Activated T-cell treated with anti-CD3 and anti-CD28 coated beads for 48 hours (primary cell): ENCODE measurements at regions not wholly inside any gene's neighbourhood (a gene's known extent, or its start where the extent isn't known, plus 50 kb on each side); places are given as distances from the start of the nearest gene placed in this dataset.

Experiments used
- DNase-seq: peaks from one replicate; pipeline ENCODE4 v3.0.0-alpha.2; 2020; ENCODE audit warnings: low read depth

DNA sequence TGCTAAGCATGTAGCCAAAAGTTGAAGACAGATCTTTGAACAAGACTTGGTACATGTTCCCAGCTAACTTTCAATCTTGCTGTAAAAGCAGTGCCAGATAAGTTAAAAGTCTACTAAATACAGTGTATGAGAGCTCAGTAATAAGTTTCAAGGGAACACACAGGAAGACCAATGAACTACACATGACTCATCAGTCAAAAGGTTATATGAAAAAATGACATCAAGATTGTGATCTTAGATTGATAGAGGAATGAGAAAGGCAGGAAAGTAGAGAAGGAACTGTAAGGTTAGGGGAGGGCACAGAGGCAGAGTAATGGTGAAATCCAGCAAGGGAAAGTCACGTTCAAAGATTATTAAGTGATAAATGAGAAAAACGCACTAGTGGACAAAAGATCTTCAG is 249.9 kb upstream of the FLRT2 start:
- no peak for DNase-seq

DNA sequence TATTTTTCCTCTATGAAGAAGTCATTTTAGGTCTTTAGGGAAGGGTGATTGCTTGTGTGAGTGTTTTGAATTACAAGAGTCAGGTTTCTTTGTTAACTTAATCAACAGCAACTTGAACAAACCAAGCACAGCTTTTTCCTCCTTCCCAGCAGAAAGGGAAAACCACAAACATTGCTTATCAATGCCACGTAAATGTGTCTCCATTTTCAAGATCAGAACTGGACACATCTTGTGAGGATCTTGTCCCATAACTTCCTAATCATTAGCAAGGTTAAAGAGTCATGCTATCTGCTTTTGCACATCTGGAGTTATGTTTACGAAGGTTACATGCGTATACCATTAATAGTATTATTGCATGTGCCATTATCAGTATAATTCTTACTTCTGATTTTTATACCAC is 248.0 kb upstream of the FLRT2 start:
- DNase-seq, result no peak

DNA sequence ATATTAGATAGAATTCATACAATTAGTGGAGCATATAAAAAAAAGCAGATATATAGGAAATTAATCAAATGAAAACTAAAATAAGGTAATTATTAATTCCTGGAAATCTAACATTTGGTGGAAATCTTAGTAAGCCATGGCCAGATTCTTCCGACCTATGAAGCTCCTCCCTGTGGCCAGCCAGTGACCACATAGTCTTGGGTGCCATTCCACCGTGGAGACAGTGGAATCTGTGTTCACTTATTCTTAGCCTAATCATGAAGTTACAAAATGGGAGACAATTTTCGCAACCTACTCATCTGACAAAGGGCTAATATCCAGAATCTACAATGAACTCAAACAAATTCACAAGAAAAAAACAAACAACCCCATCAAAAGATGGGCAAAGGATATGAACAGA is 241.9 kb upstream of the FLRT2 start:
- DNase-seq, result no peak

DNA sequence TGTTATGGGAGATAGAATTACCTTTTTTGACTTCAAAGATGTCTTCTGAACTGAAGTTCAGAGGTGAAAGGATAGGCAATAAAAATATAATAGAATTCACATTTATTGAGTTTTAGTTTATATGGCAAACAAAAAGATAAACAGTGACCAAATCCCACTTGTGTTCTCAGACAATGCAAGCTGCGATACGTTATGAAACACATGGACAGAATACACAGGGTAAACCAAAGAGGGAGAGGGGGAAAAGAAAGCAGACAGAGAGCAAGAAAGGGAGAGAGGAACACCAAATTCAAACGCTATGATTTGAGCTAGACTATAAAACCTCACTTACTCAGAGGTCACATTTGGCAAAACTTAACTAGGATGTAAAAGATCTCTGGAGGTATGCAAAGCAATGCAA is 238.2 kb upstream of the FLRT2 start:
- DNase-seq, result no peak

DNA sequence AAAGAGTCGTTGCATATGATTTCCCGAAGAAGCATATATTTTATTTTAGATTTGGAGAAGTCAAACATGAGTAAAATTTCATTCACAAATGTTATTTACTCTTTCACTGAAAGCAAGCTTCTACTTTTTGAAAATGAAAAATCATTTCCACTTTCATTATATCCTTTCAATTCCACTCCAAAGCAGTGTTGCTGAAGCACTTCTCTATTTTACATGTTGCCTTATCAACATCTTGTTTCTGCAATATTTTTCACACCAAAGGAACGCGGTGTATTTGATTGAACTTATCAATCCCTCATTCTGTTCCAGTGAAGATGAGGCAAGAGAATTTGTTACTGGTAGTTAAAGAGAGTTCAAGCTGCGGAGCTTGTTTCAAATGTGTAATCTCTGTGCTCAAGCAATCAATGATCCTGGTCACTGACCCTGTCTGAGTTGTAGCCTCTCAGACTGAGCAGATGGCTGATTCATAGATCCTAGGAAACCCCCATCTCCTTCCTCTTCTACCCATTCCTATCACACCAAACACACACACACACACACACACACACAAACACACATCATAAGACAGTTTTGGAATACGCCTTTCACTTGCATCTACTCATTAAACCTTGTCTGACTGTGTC is 236.2 kb upstream of the FLRT2 start:
- no peak for DNase-seq

DNA sequence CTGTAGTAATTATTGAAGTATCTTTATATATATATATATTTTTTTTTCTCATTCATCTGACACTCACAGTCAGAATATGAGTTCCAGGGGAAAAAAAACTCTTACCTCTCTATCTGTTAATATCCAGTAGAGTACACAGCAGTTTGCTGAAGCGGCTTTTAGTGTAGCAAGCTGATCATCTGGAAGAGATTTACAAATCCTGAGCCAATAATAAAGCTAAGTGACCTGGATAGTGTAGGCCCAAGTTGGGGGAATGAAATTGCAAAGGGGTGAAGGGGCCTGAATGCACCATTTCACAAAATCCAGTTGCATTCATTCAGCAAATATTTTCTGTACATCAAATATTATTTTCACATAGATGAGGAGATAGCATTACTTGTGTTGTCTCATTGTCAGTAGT is 234.6 kb upstream of the FLRT2 start:
- DNase-seq, result no peak

DNA sequence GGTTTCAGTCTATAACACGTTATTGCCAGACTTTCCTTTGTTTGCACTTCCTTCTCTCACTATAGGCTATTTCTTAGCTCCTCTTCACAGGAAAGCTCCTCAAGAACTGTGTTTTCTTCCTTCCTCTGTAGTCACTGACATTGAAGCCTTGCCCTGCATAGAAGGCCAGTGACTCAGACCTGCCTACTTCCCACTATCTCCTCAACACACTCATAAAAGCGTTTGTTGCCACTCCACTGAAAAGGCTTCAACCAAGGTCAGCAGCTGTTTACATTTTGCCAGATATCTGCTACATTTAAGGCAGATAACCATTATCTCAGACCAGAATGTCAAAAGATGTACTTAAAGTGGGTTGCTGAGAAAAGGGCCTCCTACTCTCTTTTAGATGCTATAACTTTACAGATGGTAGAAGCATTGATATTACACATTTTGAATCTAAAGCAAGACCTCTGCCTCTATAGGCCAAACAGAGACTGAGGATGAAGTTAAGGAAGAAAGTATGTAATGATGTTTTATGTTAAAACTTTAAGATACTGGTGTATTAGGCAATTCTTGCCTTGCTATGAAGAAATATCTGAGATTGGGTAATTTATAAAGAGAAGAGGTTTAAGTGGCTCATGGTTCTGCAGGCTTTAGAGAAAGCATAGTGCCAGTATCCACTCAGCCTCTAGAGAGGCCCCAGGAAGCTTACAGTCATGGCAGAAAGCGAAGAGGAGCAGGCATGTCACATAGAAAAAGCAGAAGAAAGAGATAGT is 233.3 kb upstream of the FLRT2 start:
- no peak for DNase-seq

DNA sequence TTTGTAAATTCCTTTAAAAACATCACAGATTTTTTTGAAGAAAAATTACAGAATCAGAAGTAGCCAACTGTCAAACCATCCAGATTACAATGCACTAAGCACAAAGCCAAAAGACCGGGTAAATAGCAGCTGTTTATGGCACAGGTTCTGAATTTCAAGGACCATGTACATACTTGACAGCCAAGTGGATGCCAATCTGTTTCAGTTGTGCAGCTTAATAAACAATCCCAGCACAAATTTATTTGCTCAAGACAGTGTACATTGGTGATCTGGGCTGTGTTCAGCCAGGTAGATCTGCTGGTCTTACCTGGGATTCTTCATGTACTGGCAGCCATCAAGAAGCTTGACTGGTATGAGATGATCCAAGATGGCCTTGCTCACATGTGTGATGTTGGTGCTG is 229.8 kb upstream of the FLRT2 start:
- DNase-seq, result no peak

DNA sequence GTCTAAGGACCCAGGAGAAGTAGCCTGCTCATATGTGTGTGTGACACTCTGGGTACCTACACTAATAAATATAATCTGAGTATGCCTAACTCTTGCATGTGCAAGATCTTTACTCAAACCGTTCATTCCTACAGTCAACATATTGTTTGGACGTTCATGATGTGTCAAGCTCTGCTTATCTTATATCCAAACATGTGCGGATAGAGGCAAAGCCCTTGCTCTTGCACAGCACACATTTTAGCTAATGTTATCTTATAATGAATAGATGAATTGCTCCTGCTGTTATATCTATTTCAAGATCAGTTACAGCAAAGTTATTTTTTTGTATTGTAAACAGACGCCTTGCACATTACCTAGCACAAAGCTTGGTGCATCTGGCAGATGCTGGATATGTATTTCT is 228.4 kb upstream of the FLRT2 start:
- DNase-seq, result no peak

DNA sequence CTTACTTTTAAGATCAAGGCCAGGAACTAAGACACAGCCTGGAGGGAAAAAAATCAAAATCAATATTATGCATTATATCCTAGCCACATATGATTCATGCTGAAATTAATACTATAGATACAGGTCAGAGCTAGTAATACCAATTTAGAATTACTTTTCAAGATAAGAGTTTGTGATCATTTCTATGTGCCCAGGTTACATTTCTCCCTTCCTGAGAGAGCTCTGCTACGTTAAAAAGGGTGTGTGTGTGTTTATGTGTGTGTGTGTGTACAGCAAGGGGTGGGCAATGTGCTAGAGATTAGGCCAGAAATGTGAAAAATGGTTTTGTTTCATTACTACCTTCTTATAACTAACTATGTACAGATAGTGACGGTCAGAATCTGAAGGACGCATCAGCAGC is 223.9 kb upstream of the FLRT2 start:
- no peak for DNase-seq

DNA sequence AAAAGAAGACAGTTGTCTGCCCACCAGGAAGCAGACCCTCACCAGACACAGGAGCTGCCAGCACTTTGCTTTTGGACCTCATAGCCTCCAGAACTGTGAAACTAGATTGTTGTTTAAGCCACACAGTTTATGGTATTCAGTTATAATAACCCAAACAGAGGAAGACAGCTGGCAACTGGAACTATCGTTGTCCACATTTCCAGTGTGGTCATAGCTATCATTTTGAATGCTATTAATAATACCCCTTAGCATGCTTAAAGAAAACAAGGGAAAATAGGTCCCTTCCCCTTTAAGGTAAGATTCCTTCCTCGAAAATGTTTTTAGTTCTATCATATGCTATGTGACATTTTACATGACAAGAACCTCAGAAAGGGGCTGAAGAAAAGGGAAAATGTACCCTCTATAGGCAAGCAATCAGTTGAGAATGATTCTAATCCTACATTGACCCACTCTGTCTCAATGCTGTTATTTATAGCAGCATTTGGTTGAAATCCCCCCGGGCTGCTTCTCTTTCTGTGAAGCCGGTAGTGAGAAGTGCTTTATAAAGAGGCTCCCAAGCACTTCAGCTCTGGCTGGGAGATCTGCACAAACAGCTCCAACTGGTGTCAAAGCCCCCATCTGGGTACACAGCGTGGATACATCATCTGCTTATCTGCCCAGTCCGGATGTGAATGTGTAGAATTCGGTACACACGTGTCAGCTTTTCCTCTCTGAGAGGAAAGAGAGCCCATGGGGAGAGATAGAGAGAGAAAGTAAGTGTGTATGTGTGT is 221.2 kb upstream of the FLRT2 start:
- DNase-seq, result no peak

DNA sequence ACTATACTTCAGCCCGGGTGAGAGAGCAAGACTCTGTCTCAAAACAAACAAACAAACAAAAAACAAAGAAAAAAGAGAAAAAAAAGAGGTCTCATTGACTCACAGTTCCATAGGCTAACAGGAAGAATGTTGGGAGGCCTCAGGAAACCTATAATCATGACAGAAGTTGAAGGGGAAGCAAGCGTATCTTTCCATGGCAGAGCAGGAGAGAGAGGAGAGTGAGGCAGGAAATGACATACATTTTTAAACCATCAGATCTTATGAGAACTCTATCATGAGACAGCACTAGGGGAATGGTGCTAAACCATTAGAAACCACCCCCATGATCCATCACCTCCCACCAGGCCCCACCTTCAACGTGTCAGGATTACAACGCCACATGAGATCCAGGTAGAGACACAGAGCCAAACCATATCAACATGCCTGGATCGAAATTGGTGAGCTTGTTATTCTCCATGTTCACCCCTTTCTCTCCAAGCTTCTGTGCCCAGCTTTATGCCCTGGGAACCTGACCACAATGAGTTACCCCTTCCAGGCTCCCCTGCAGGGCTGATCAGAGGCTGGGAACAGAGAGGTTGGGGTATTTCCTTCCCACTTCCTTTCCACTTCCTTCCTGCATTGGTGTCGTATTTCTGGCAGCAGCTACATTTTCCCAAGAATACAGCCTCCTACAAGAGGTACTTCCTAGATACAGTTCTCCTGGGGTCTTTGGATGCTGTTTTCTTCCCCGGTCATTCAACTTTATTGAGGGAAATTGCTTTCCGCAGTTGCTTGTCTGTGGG is 219.3 kb upstream of the FLRT2 start:
- DNase-seq, result no peak

DNA sequence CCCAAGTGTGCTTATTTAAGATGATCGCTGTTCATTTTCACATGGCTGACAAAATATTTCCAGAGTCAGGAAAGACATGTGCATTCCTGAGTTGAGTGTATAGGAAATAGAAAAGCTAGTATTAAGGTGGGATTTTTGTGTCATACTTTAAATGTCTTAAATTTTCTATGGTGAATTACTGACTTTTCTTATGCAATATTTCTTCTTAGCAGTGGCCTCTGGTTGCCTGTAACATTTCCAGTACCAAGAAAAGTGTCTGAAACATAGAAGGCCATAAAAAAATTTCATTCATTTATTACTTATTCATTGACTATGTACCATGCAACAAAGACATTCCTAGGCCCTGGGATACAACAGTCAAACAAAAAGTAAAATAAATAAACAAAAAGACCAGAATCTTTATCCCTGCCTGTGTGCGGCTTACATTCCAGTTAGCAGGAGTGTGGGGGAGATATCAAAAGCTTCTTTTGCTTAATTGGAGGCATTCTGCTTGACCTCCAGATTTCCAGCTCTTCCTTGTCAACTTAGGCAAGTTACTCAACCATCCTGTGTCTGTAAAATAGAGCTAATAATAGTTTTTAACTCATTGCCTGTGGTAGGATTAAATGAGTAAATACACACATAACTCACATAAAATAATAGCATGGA is 216.3 kb upstream of the FLRT2 start:
- DNase-seq, result no peak

DNA sequence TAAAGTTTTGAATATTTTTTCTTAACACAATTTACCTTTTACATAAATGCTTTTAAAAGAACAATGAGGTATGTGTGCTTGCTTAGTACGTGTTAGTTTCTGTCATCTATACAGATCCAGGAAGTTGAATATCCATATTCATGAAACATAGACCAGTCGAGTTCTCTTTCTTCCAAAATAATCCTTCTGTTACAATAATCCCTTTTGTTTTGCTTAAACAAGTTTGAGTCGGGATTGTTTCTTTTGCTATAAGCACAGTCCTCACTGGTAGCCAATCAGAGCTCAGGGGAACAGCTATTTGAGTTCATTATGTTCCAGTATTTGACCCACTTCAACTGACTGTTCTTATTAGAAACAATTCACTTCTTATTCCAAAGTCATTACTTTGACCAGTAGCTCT is 214.7 kb upstream of the FLRT2 start:
- no peak for DNase-seq

DNA sequence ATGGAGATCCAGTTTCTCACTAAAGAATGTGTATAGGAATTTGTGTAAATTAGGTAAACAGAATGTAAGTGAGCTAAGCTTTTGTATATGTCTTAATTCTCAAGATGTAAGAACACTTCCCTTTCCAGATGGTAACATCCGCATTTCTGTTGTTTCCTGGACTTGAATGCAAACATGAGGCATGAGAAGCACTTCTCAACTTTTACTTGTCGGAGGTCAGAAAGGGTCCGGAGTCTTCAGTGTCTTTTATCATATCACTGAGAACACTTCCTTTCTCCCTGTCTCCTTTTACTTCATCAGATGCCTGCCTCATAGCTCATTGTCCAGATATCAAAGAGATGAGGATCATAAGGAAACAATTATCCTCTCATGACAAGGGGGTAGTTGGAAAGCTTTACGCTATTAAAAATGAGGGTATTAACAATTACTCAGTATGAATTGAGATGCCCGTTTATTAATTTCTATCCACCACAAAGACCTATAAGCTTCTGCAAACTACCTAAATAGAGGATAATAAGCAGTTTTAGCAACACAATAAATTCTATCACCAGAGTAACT is 214.1 kb upstream of the FLRT2 start:
- DNase-seq, result no peak

DNA sequence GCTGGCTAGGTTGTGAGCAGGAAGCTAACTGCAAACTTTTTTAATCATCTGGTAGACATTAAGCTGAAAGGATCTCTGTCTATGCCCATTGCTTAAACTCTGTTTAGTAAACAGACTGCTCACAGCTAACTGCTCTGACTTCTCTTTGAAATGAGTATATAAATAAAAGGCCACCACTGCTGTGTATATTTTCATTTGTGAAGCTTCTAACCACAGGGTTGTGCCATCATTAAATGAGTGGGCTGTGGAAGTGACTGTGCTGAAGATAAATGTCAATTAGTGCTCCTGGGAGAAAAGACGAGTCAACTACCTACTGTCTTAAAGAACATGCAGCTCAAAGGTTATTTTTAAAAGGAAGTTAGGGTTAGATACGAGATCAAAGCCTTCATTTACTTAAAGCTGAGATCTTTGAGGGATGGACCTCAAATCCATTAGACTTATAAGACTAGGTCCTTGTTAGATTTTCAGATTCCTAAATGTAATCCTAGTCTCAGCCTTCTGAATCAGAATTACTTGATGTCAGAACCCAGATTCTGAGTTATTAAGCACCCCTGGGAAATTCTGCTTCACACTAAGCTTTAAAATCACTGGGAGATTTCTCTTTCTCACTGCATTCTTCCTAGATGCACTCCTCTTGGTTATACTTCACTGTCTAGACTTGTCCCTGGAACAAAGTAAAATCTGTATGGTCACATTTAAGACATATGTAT is 213.1 kb upstream of the FLRT2 start:
- DNase-seq, result no peak

DNA sequence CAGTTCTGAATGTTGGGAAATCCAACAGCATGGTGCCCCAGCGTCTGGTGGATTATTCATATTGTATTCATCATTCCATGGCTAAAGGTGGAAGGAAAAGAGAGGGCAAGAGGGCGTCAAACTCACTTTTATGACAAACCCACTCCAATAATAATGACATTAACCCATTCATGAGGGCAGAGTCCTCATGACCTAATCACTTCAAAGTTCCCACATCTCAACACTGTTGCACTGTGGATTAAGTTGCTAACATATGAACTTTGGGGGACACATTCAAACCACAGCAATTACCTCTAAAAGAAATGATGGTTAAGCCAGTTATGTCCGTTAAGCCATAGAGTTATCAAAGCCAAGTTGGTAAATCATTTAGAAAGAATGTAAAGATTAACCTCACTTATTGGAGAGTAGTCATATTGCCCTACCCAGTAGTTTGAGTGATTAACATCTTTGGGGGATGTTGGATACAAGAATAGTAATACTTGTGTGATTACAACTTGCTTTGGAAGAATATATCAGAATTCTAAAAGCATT is 212.4 kb upstream of the FLRT2 start:
- no peak for DNase-seq

DNA sequence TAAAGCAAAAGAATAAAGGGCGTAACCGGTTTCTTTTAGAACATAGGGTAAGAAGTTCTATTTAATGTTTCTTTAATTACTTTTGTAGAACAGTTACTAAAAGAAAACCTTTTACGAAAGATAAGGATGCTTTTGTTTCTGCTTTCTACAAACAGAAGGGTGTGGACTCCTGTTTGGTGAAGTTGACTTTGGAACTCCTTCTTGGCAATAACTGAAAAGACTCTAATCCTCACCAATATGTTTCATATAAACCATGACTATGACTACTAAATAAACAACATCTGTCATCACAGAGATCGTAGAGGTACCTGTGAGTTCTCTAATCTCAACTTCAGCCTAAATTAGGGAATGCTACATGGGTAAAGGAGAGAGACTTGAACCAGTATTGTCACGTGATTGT is 210.8 kb upstream of the FLRT2 start:
- no peak for DNase-seq

DNA sequence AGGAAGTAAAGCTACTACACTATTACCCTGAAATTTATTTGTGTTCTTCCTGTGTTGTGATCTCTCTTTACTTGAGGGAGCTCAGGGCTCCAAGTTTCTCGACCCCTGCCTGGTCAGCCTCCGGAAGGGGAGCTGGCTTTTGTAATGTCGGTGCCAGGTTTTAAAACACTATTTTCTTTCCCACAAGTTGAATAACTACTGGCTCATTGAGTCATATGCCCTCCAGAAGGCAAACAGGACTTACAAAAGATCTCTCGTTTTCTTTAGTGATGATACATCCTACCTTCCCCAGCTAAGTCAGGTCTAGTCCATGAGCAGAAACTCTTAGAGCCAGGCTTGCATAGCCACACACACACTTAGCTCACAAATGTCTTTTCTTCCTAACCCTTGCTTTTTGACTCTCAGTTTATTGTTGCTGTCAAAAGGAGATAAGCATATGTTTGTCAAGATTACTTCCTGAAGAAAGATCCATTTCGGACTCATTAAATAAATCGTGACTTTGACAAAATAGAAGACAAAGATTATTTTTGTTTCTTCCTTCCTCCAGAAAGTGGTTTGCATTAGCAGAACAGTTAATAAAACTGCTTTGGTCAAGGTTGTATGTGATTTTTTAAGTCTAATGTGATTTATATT is 209.8 kb upstream of the FLRT2 start:
- DNase-seq, result no peak
